Fibroblast of pulmonary artery (primary cell): ENCODE measurements at regions not wholly inside any gene's neighbourhood (a gene's known extent, or its start where the extent isn't known, plus 50 kb on each side); places are given as distances from the start of the nearest gene placed in this dataset.

ENCODE experiments used
- DNase-seq: peaks from one replicate; pipeline ENCODE4 v3.0.0-alpha.2; 2010; ENCODE audit warnings: low read depth
- H3K4me3 ChIP-seq: replicated peaks from 2 replicates; pipeline ENCODE4 v1.5.1; 2011; ENCODE audit warnings: low read depth, mild to moderate bottlenecking, control low read depth, low read length, moderate library complexity
- TF ChIP-seq, protein P1 (sequence below): IDR thresholded peaks from 2 replicates; pipeline ENCODE4 v1.5.1; 2011; ENCODE audit warnings: mild to moderate bottlenecking, control low read depth, low read length, inconsistent platforms; ENCODE audit errors: missing control alignments

DNA sequence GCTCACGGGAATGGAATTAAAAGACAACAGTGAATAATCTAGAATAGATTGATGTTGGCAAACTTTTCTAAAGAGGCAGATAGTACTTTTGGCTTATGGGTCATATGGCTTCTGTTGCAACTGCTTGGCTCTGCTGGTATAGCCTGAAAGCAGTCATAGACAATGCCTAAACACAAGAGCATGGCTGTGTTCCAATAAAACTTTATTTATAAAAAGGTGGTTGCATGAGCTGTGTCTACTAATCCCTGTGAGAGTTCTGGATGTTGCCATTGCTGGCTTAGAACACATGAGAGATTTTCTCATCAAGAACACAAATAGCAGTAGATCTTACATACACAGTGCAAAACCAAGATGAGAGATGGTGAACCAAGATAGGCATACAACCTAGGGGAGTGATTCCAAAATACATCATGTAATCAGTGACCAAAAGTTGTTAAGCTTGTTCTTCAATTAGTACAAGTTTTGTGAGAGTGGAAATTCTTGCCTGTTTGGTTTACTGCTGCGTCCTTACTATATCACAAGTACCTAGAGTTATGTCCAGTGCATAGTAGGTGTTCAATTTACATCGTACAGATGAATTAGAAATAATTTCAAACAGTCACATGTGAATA, 380.0 kb downstream of the METTL4 start:
- TF ChIP-seq, protein P1, sequence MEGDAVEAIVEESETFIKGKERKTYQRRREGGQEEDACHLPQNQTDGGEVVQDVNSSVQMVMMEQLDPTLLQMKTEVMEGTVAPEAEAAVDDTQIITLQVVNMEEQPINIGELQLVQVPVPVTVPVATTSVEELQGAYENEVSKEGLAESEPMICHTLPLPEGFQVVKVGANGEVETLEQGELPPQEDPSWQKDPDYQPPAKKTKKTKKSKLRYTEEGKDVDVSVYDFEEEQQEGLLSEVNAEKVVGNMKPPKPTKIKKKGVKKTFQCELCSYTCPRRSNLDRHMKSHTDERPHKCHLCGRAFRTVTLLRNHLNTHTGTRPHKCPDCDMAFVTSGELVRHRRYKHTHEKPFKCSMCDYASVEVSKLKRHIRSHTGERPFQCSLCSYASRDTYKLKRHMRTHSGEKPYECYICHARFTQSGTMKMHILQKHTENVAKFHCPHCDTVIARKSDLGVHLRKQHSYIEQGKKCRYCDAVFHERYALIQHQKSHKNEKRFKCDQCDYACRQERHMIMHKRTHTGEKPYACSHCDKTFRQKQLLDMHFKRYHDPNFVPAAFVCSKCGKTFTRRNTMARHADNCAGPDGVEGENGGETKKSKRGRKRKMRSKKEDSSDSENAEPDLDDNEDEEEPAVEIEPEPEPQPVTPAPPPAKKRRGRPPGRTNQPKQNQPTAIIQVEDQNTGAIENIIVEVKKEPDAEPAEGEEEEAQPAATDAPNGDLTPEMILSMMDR, result no peak
- H3K4me3 ChIP-seq, result no peak overlapping the region
- DNase-seq, result no peak

DNA sequence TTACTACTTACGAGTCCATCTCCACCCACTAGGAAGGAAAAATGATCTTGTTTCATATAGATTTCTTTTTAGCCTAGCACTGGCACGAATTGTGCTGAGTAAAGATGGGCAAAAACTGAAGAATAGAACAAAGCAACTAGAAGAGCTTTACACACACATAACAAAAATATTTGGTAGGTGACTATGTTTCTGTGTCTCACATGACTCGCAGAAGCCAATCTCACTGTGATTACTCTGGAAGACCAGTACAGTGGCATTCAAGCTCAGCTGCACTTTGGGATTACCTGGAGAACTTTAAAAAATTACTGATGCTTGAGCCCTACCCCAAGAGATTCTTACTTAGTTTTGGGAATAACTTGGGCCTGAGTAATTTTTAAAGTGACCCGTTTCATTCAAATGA, 378.7 kb downstream of the METTL4 start:
- H3K4me3 ChIP-seq, result no peak overlapping the region
- DNase-seq, result no peak
- TF ChIP-seq, protein P1, result no peak

DNA sequence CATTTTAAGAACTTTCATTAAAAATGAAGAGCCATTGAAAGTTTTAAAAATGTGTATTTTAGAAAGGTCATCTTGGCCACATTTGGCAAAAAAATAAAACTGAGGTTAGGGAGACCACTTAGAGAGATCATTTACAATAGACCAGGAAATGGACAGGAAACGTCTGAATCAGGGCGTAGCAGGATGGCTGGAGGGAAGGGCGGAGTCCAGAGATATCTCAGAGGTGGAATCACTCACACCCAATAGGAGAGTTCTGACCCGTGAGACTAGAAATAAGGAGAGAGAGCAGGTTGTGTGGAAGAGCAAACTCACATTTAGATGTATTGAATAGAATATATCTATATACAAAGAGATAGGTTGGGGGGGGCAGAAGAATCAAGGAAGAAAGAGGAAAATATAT, 373.4 kb downstream of the METTL4 start:
- no peak for DNase-seq
- no peak overlapping the region for H3K4me3 ChIP-seq
- TF ChIP-seq, protein P1, result no peak

DNA sequence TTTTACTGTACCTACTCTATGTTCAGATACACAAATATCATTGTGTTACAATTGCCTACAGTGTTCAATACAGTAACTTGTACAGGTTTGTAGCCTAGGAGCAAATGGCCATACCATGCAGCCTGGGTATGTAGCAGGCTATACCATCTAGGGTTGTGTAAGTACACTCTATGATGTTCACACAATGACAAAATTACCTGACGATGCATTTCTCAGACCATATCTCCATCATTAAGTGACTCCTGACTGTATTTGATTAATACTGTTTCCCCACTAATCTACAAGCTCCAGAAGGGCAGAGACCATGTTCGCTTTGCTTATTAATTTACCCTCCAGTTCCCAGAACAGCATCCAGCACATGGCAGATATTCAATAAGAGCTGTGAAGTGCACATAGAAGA, 372.2 kb downstream of the METTL4 start:
- TF ChIP-seq, protein P1, result no peak
- DNase-seq, result no peak
- H3K4me3 ChIP-seq, result no peak overlapping the region

DNA sequence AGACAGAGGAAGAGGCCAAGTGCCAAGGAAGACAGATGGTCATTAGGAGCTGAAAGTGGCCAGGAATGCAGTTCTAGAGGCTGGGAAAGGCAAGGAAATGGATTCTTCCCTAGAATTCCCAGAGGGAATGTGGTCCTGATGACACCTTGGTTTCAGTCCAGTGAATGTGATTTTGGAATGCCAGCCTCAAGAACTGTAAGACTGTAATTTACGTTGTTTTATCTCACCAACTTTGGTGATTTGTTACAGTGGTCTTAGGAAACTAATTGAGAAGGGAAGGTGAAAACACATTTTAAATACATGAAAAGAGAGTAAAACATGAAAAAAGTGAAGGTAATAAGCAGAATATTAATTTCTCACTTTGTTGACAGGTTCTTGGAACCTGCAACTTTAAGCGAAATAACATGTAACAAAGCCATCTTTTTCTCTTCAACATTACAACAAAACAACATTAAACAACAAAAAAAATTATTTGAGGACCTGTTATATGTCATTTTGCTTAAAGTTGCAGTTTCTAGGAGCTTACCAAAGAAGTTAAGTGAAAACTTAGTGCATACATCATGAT, 370.2 kb downstream of the METTL4 start:
- no peak for DNase-seq
- no peak overlapping the region for H3K4me3 ChIP-seq
- TF ChIP-seq, protein P1, result no peak

DNA sequence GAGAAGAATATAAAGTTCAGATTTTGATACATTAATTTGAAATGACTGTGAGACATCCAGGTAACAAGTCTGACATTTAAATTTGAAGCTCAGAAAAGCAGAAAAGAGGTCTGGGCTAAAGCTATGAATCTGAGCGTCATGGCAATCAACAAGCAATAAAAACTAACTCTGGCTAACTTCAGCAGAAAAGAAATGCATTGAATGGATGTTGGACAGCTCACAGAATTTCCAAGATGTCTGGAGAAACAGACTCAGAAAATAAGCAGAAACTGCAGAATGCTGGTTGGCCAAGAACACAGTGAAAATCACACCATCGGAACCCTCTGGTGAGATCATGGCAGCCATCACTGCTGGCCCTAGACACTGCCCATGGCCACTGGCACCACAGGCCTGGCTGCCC, 366.6 kb downstream of the METTL4 start:
- no peak overlapping the region for H3K4me3 ChIP-seq
- DNase-seq, result no peak
- TF ChIP-seq, protein P1, result no peak

DNA sequence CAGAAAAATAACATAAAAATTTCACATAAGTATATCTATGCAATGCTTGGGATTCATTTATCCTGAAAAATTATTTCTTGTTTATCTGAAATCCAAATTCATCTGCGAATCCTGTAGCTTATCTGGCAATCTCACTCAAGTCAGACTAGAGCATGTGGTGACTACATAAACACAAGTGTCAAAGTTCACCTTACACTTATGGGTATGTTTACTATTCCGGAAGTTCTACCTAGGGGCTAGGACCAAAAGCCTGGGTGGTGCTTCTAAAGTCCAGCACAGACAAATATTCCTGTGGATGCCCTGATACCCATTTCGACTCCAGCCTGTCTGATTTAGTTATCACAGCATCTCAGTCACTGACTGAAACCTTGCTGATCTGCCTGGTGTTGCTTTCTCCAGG, 364.0 kb downstream of the METTL4 start:
- no peak for DNase-seq
- H3K4me3 ChIP-seq, result no peak overlapping the region
- TF ChIP-seq, protein P1, result no peak
